ENCODE measurements at regions not wholly inside any gene's neighbourhood (a gene's known extent, or its start where the extent isn't known, plus 50 kb on each side); places are given as distances from the start of the nearest gene placed in this dataset.

- TF ChIP-seq, protein P1, sequence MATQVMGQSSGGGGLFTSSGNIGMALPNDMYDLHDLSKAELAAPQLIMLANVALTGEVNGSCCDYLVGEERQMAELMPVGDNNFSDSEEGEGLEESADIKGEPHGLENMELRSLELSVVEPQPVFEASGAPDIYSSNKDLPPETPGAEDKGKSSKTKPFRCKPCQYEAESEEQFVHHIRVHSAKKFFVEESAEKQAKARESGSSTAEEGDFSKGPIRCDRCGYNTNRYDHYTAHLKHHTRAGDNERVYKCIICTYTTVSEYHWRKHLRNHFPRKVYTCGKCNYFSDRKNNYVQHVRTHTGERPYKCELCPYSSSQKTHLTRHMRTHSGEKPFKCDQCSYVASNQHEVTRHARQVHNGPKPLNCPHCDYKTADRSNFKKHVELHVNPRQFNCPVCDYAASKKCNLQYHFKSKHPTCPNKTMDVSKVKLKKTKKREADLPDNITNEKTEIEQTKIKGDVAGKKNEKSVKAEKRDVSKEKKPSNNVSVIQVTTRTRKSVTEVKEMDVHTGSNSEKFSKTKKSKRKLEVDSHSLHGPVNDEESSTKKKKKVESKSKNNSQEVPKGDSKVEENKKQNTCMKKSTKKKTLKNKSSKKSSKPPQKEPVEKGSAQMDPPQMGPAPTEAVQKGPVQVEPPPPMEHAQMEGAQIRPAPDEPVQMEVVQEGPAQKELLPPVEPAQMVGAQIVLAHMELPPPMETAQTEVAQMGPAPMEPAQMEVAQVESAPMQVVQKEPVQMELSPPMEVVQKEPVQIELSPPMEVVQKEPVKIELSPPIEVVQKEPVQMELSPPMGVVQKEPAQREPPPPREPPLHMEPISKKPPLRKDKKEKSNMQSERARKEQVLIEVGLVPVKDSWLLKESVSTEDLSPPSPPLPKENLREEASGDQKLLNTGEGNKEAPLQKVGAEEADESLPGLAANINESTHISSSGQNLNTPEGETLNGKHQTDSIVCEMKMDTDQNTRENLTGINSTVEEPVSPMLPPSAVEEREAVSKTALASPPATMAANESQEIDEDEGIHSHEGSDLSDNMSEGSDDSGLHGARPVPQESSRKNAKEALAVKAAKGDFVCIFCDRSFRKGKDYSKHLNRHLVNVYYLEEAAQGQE (IDR thresholded peaks at IDR 0.05; ENCODE audit: insufficient read depth in 1 of 2, low read depth in 2 of 2, low read length in 1 of 2): no peak
- TF ChIP-seq POLR2AphosphoS5 (IDR thresholded peaks at IDR 0.05; ENCODE audit: low read depth, low read length): no peak
- no peak for TF ChIP-seq SIN3A (IDR thresholded peaks at IDR 0.05; ENCODE audit: borderline replicate concordance, insufficient read depth, low read depth, low read length)
- TF ChIP-seq, protein P2, sequence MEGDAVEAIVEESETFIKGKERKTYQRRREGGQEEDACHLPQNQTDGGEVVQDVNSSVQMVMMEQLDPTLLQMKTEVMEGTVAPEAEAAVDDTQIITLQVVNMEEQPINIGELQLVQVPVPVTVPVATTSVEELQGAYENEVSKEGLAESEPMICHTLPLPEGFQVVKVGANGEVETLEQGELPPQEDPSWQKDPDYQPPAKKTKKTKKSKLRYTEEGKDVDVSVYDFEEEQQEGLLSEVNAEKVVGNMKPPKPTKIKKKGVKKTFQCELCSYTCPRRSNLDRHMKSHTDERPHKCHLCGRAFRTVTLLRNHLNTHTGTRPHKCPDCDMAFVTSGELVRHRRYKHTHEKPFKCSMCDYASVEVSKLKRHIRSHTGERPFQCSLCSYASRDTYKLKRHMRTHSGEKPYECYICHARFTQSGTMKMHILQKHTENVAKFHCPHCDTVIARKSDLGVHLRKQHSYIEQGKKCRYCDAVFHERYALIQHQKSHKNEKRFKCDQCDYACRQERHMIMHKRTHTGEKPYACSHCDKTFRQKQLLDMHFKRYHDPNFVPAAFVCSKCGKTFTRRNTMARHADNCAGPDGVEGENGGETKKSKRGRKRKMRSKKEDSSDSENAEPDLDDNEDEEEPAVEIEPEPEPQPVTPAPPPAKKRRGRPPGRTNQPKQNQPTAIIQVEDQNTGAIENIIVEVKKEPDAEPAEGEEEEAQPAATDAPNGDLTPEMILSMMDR (IDR thresholded peaks at IDR 0.05): no peak
- TF ChIP-seq TCF7L2 (IDR thresholded peaks at IDR 0.05; ENCODE audit: low read depth, low read length): no peak
- no peaks in the 10 kb centered on the region for H3K4me1 ChIP-seq (ENCODE audit: control insufficient read depth, insufficient read depth, low read length)
- H3K36me3 ChIP-seq (ENCODE audit: control insufficient read depth, insufficient read depth, low read length): no peaks in the 10 kb centered on the region
- no peak overlapping the region for H3K27ac ChIP-seq (ENCODE audit: low read length)
- no peak overlapping the region for H3K4me3 ChIP-seq (ENCODE audit: low read depth in 2 of 2, low read length in 2 of 2)
- ATAC-seq (no peak), DNase-seq (ENCODE audit: low read depth, low spot score) (no peak)
- no TSS peak for BruUV-seq (replicated peaks)
- H3K9me3 ChIP-seq (ENCODE audit: control insufficient read depth, insufficient read depth, low read depth, low read length): no peaks in the 10 kb centered on the region
- CTCF ChIA-PET: no interaction called here
- H3K27me3 ChIP-seq (ENCODE audit: control insufficient read depth, insufficient read depth, low read length): no peaks in the 10 kb centered on the region
- in situ Hi-C loops (cut with HindIII; ENCODE audit: low pct_unique_long_range_greater_than_20kb, low sequenced_read_pairs): no loop called here
- POLR2A ChIA-PET: no interaction called here
- intact Hi-C loops (cut with micrococcal nuclease; ENCODE audit: unreplicated experiment): no loop called here
Measured at GRCh38 chr18:29198834-29199233, 1021.9 kb upstream of the CDH2 start.

DNA sequence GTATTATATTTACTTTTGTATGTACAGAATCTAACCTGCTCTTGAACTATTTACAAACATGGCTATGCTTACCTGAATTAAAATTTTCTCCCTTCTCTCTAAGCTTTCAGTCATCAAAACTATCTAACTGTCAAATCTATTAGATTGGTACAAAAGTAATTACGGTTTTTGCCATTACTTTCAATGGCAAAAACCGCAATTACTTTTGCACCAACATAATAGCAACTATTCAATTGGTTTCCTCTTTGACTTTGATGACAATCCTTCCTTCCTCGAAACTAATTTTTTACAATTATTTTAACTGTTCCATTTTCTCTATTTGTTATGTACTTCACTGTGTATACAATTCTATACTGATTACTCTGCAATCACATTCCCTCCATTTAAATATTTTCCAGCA lies 1019.4 kb upstream of the CDH2 start:
- intact Hi-C loops (cut with micrococcal nuclease; ENCODE audit: unreplicated experiment): no loop called here
- BruUV-seq (replicated peaks): no TSS peak

More for the DNA sequence above, 1019.4 kb upstream of the CDH2 start:
- Histone ChIP-seq H3K4me1 (ENCODE audit: control insufficient read depth, insufficient read depth, low read length) (no peaks in the 10 kb centered on the region), H3K36me3 (ENCODE audit: control insufficient read depth, insufficient read depth, low read length) (no peaks in the 10 kb centered on the region), H3K27me3 (ENCODE audit: control insufficient read depth, insufficient read depth, low read length) (no peaks in the 10 kb centered on the region), H3K27ac (ENCODE audit: low read length) (no peak overlapping the region), H3K4me3 (ENCODE audit: low read depth in 2 of 2, low read length in 2 of 2) (no peak overlapping the region), H3K9me3 (ENCODE audit: control insufficient read depth, insufficient read depth, low read depth, low read length) (no peaks in the 10 kb centered on the region)
- no peak for ATAC-seq
- TF ChIP-seq POLR2AphosphoS5 (IDR thresholded peaks at IDR 0.05; ENCODE audit: low read depth, low read length) (no peak), SIN3A (IDR thresholded peaks at IDR 0.05; ENCODE audit: borderline replicate concordance, insufficient read depth, low read depth, low read length) (no peak), TCF7L2 (IDR thresholded peaks at IDR 0.05; ENCODE audit: low read depth, low read length) (no peak)
- TF ChIP-seq, protein P2 (IDR thresholded peaks at IDR 0.05): no peak
- TF ChIP-seq, protein P1 (IDR thresholded peaks at IDR 0.05; ENCODE audit: insufficient read depth in 1 of 2, low read depth in 2 of 2, low read length in 1 of 2): no peak
- in situ Hi-C loops (cut with HindIII; ENCODE audit: low pct_unique_long_range_greater_than_20kb, low sequenced_read_pairs): no loop called here
- POLR2A ChIA-PET: no interaction called here
- no peak for DNase-seq (ENCODE audit: low read depth, low spot score)
- CTCF ChIA-PET: no interaction called here

Measured in Panc1 (cell line).